Effector memory CD4-positive, alpha-beta T cell (primary cell): ENCODE measurements at regions not wholly inside any gene's neighbourhood (a gene's known extent, or its start where the extent isn't known, plus 50 kb on each side); places are given as distances from the start of the nearest gene placed in this dataset.
"Not testable (repeated sequence)": the region's sequence is repeated elsewhere in the genome, so short reads cannot be mapped to it uniquely, and the experiment has no call there.

Experiments used
- DNase-seq, 3 donors: peaks; one replicate each; pipeline ENCODE4 v3.0.0-alpha.2; 2020
- H3K27ac ChIP-seq: 2 replicates; pipeline ENCODE4 v1.7.0; 2013; ENCODE audit warnings: mild to moderate bottlenecking, low read length, moderate library complexity; ENCODE audit not compliant: insufficient read depth, poor library complexity, severe bottlenecking
- H3K27me3 ChIP-seq: replicated peaks from 2 replicates; pipeline ENCODE4 v1.7.0; 2013; ENCODE audit warnings: mild to moderate bottlenecking, low read length; ENCODE audit not compliant: insufficient read depth, control insufficient read depth, poor library complexity, severe bottlenecking
- H3K36me3 ChIP-seq: 2 replicates; pipeline ENCODE4 v1.7.0; 2013; ENCODE audit warnings: mild to moderate bottlenecking, low read length, moderate library complexity; ENCODE audit not compliant: control insufficient read depth, insufficient read depth
- H3K4me1 ChIP-seq: 2 replicates; pipeline ENCODE4 v1.7.0; 2013; ENCODE audit warnings: low read length, mild to moderate bottlenecking; ENCODE audit not compliant: control insufficient read depth, insufficient read depth, poor library complexity, severe bottlenecking
- H3K4me3 ChIP-seq: 2 replicates; pipeline ENCODE4 v1.7.0; 2013; ENCODE audit warnings: low read length, low read depth, mild to moderate bottlenecking; ENCODE audit not compliant: insufficient read depth, poor library complexity, severe bottlenecking
- H3K9me3 ChIP-seq: 2 replicates; pipeline ENCODE4 v1.7.0; 2013; ENCODE audit warnings: mild to moderate bottlenecking, low read length, moderate library complexity; ENCODE audit not compliant: control insufficient read depth

DNA sequence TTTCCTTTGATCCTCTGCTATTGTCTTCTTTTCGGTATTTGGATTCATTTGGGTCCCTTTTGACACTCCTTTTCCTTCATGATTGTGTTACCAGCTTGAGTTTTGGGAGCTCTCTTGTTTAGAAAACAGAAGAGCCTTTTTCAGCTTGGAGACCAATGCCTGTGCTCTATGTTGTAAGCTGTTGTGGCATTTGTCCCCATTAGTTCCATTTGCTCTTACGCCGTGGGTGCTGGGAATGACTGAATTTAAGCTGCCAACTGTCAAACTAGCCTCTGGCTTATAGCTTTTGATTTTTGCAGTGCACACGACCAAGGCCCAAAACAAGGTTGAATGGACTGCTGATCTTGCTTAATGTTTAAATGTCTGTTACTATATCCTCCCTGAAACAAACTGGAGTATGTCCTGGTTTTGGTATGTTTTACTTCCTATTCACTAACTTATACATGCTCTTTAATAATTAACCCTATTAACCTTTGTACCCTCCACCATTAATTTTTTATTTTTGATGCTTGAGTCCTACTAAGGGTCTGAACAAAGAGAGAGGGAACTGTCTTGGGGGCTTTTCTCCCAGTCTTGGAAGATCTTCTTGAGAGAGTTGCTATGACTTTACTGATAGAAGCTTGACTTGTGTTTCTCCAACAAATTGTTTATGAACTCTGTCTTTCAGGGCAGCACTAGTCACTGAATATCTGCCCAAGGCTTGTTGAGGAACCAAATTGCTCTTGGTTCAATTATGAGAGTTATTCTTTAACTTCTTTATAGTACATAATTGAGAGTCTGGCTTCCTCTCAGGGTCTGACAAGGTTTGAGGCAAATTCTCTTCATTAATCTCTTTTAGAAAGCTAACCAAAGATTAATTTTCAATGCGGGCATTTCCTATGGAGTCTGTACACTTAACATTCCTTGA is 100.3 kb upstream of the SIRPG start:
- H3K4me1 ChIP-seq: no peaks in the 10 kb centered on the region
- no peak for DNase-seq
- no peak overlapping the region for H3K27ac ChIP-seq
- no peaks in the 10 kb centered on the region for H3K27me3 ChIP-seq
- H3K9me3 ChIP-seq: no peaks in the 10 kb centered on the region
- H3K36me3 ChIP-seq: no peaks in the 10 kb centered on the region
- H3K4me3 ChIP-seq: no peak overlapping the region

- DNase-seq: no peak
- Histone ChIP-seq H3K4me3 (no peak overlapping the region), H3K36me3 (no peaks in the 10 kb centered on the region), H3K9me3 (no peaks in the 10 kb centered on the region), H3K27ac (no peak overlapping the region), H3K4me1 (no peaks in the 10 kb centered on the region), H3K27me3 (no peaks in the 10 kb centered on the region)
Measured at GRCh38 chr20:1757072-1757471, 99.5 kb upstream of the SIRPG start.

DNA sequence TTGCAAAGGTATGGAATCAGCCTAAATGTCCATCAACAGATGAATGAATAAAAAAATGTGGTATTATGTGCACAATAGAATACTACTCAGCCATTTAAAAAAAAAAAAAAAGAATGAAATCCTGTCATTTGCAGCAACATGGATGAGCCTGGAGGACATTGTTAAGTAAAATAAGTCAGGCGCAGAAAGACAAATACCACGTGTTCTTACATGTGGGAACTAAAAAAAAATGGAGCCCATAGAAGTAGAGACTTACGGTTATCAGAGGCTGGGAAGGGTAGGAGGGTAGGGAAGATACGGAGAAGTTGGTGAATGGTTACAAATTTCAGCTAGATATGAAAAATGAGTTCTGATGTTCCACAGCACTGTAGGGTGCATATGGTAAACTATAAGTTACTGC is 97.2 kb upstream of the SIRPG start:
- Histone ChIP-seq H3K27ac (no peak overlapping the region), H3K36me3 (no peaks in the 10 kb centered on the region), H3K4me3 (no peak overlapping the region), H3K27me3 (no peaks in the 10 kb centered on the region), H3K4me1 (no peaks in the 10 kb centered on the region), H3K9me3 (no peaks in the 10 kb centered on the region)
- no peak for DNase-seq

GRCh38 chr20:1754306-1754705 is 96.7 kb upstream of the SIRPG start:
- no peaks in the 10 kb centered on the region for H3K36me3 ChIP-seq
- no peak overlapping the region for H3K4me3 ChIP-seq
- no peak for DNase-seq
- no peak overlapping the region for H3K27ac ChIP-seq
- H3K27me3 ChIP-seq: no peaks in the 10 kb centered on the region
- no peaks in the 10 kb centered on the region for H3K9me3 ChIP-seq
- H3K4me1 ChIP-seq: no peaks in the 10 kb centered on the region

DNA sequence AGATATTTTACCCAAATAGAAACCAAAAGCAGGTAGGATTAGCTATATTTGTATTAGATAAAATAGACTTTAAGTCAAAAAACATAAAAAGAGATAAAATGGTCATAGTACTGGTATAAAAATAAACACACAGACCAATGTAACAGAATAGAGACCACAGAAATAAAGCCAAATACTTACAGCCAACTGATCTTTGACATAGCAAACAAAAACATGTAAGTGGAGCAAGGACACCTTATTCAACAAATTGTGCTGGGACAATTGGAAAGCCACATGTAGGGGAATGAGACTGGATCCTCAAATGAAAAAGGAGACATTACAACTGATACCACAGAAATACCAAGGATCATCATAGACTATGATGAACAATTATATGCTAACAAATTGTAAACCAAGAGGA is 94.5 kb upstream of the SIRPG start:
- no peak overlapping the region for H3K4me3 ChIP-seq
- no peaks in the 10 kb centered on the region for H3K4me1 ChIP-seq
- no peaks in the 10 kb centered on the region for H3K36me3 ChIP-seq
- H3K27ac ChIP-seq: no peak overlapping the region
- no peaks in the 10 kb centered on the region for H3K9me3 ChIP-seq
- H3K27me3 ChIP-seq: no peaks in the 10 kb centered on the region
- DNase-seq: no peak

DNA sequence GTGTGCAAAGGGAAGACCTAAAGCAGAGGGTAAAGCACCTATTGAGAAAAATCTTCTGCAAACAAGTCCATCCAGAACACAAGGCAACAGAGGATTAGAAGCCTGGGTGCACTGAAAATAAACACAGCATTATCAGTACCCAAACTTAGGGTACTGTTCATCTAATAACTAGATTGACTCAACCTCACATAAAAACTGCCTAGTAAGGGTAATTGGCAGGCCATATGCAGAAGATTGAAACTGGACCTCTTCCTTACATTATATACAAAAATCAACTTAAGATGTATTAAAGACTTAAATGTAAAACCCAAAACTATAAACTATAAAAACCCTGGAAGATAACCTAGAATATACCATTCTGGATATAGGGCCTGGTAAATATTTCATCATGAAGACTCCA is 91.2 kb upstream of the SIRPG start:
- Histone ChIP-seq H3K27ac (no peak overlapping the region), H3K4me1 (no peaks in the 10 kb centered on the region), H3K9me3 (no peaks in the 10 kb centered on the region), H3K4me3 (no peak overlapping the region), H3K36me3 (no peaks in the 10 kb centered on the region), H3K27me3 (no peaks in the 10 kb centered on the region)
- no peak for DNase-seq

DNA sequence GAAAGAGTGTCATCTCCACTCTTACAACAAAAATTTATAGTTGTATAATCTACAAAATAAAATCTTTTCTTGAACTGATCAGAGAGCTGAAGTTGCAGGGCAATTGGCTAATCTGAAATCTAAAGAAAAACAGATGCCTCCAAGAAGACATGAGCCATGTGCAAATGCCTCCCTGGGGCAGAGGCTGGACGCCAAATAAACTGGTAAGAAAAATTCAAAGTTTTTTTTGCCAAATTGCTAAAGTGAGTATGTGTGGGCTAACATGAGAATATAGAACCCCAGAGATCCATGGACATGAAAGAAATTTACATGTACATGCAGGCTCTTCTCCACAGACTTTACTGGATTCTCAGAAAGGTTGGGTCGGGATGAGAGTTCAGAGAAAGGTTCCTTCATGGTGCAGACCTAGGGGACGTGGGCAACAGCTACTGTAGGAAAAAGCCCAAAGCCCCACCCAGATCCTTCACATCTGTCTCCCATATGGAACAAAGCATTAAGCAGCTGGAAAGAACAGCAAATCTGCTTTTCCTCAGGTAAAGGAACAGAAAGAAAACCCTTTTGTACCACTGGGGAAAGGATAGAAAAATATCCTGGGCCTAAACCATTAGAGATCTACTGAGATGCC is 90.5 kb upstream of the SIRPG start:
- no peak for DNase-seq
- H3K4me3 ChIP-seq: no peak overlapping the region
- H3K4me1 ChIP-seq: no peaks in the 10 kb centered on the region
- H3K36me3 ChIP-seq: no peaks in the 10 kb centered on the region
- H3K27me3 ChIP-seq: no peaks in the 10 kb centered on the region
- H3K27ac ChIP-seq: no peak overlapping the region
- no peaks in the 10 kb centered on the region for H3K9me3 ChIP-seq

DNA sequence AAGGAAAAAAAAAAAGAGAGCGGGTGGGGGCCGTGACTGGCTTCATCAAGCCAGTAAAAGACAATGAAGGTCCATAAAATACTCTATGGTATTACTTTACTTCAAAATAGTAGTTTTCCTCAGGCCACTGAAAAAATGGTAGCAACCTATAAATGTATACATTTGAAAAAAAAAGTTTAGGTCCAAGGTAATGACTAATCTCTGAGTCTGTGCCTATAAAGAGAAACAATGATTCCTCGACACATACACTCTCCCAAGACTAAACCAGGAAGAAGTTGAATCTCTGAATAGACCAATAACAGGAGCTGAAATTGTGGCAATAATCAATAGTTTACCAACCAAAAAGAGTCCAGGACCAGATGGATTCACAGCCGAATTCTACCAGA is 84.5 kb upstream of the SIRPG start:
- H3K36me3 ChIP-seq, H3K27ac ChIP-seq, H3K4me1 ChIP-seq, H3K9me3 ChIP-seq, DNase-seq, H3K4me3 ChIP-seq, H3K27me3 ChIP-seq: not testable (repeated sequence)

DNA sequence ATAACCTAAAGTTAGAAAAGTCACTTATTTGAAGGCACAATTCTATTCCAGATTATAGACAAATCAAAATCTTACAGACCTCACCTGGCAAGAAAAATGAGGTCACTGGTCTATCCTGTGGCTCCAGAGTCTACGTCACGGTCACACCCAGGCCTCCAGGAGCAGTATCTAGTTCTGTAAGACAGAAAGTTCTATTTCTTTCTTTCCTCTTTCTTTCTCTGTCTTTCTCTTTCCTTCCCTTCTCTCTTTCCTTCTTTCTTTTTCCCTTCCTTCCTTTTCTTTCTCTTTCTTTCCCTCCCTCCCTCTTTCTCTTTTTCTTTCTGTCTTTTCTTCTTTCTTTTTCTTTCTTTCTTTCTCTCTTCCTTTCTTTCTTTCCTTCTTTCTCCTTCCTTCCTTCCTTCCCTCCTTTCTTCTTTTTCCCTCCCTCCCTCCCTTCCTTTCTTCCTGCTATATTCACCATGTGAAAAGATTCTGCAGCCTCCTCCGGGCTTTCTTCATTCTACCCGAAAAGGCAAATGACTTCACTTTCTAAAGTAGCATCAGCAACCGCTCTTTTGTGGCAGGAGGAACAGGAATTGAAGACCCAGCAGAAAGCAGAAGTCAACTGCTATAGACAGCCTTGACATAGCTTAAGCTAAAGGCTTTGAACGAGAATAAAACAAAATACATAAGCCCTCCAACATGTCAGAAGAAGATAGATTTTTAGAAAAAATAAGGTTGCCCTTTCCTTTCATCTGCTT is 83.9 kb upstream of the SIRPG start:
- DNase-seq: no peak
- Histone ChIP-seq H3K36me3 (no peaks in the 10 kb centered on the region), H3K9me3 (no peaks in the 10 kb centered on the region), H3K4me3 (no peak overlapping the region), H3K27me3 (no peaks in the 10 kb centered on the region), H3K27ac (no peak overlapping the region), H3K4me1 (no peaks in the 10 kb centered on the region)

DNA sequence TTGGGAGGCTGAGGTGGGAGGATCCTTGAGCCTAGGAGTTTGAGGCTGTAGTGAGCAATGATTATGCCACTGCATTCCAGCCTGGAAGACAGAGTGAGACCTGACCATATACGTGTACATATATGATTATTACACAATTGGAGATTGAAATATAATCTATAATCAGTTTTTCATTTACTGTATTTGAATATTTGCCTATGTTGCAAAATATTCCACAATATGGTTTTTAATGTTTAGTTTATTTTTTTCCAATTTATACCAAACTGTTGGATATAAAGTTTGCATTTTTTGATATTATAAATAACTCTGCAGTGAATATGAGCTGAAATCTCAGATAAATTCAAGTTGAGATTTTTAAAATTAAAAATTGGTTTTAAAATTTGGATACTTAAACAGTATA is 79.6 kb upstream of the SIRPG start:
- no peak overlapping the region for H3K27ac ChIP-seq
- DNase-seq: no peak
- no peak overlapping the region for H3K4me3 ChIP-seq
- H3K4me1 ChIP-seq: peaks cover 3% of the 10 kb centered on the region
- no peaks in the 10 kb centered on the region for H3K36me3 ChIP-seq
- no peaks in the 10 kb centered on the region for H3K27me3 ChIP-seq
- H3K9me3 ChIP-seq: no peaks in the 10 kb centered on the region
